Activated naive CD4-positive, alpha-beta T cell treated with anti-CD3 and anti-CD28 coated beads, Interleukin-2, amount 50 U/mL, for 72 hours (primary cell): ENCODE measurements at regions not wholly inside any gene's neighbourhood (a gene's known extent, or its start where the extent isn't known, plus 50 kb on each side); places are given as distances from the start of the nearest gene placed in this dataset.
"Not testable (repeated sequence)": the region's sequence is repeated elsewhere in the genome, so short reads cannot be mapped to it uniquely, and the experiment has no call there.

Source experiments
- ATAC-seq, 2 donors: fragments of 150-1000 bp; cut with Tn5 transposase; 2 replicates each; pipeline ENCODE4 v1.10.0; 2021; ENCODE audit warnings: mild to moderate bottlenecking in 2 of 2, moderate library complexity in 2 of 2
- DNase-seq, 2 donors: peaks; one replicate each; pipeline ENCODE4 v3.0.0; 2021 to 2022; ENCODE audit warnings: low spot score in 2 of 2
- H3K27ac Mint-ChIP-seq, 2 donors: one replicate each; pipeline ENCODE4 v1.8.0; 2022; ENCODE audit warnings: mild to moderate bottlenecking in 2 of 2, mixed read lengths in 2 of 2
- H3K36me3 Mint-ChIP-seq, 2 donors: one replicate each; pipeline ENCODE4 v1.8.0; 2022; ENCODE audit warnings: mixed read lengths in 2 of 2
- H3K9me3 Mint-ChIP-seq, 2 donors: one replicate each; pipeline ENCODE4 v1.8.0; 2022; ENCODE audit warnings: mixed read lengths in 2 of 2

- Mint-ChIP-seq H3K36me3 (peaks cover 7 to 8% of the 10 kb centered on the region in 2 donors), H3K9me3 (peaks cover 11 to 12% of the 10 kb centered on the region in 2 donors), H3K27ac (no peak overlapping the region)
- DNase-seq (no peak), ATAC-seq (no peak)
Observed at GRCh38 chr2:16067444-16067843, 127.1 kb downstream of the MYCN start.

- no peak for DNase-seq
- peaks cover 15 to 16% of the 10 kb centered on the region in 2 donors for H3K9me3 Mint-ChIP-seq
Observed at GRCh38 chr2:16067037-16067406, 126.7 kb downstream of the MYCN start.

DNA sequence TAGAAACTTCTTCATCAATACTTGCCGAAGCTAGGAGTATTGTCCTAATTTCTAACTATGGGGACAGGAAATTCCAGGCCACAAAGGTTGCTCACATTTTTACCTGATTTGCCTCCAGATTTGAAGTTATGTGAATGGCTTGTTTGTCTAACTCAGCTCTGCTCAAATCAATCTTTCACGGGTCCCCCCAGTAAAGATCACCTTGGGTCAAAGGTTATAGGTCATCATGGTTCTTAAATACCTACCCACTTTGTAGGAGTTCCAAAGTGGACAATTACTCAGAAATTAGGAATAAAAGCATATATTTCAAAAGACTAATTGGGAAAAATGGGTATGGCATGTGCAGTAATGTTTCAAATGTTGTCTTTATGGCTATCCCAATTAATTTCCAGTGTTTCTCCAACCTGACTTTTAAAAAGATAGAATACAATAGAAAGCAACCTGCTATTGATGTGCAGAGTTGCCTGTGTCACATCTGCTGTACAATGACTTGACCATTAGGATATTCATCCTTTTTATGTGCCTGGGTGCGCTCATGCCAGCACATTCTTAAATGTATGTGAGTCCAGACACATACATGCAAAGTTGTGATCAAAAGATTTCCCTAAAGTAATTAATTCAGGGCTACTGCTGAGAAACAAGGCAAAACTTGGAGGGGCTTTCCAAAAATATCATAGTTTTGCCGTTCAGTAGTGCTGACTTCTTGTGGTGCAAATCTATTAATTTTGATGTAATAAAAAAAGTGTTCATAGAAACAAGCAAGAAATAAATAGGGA is 126.1 kb downstream of the MYCN start:
- H3K9me3 Mint-ChIP-seq, result peaks cover 16 to 18% of the 10 kb centered on the region in 2 donors
- H3K36me3 Mint-ChIP-seq, result peaks cover 7 to 8% of the 10 kb centered on the region in 2 donors
- no peak for DNase-seq
- H3K27ac Mint-ChIP-seq, result no peak overlapping the region
- ATAC-seq, result no peak

More at GRCh38 chr2:16067037-16067406, 126.7 kb downstream of the MYCN start:
- H3K27ac Mint-ChIP-seq, result no peak overlapping the region
- ATAC-seq, result no peak
- peaks cover 7 to 8% of the 10 kb centered on the region in 2 donors for H3K36me3 Mint-ChIP-seq

DNA sequence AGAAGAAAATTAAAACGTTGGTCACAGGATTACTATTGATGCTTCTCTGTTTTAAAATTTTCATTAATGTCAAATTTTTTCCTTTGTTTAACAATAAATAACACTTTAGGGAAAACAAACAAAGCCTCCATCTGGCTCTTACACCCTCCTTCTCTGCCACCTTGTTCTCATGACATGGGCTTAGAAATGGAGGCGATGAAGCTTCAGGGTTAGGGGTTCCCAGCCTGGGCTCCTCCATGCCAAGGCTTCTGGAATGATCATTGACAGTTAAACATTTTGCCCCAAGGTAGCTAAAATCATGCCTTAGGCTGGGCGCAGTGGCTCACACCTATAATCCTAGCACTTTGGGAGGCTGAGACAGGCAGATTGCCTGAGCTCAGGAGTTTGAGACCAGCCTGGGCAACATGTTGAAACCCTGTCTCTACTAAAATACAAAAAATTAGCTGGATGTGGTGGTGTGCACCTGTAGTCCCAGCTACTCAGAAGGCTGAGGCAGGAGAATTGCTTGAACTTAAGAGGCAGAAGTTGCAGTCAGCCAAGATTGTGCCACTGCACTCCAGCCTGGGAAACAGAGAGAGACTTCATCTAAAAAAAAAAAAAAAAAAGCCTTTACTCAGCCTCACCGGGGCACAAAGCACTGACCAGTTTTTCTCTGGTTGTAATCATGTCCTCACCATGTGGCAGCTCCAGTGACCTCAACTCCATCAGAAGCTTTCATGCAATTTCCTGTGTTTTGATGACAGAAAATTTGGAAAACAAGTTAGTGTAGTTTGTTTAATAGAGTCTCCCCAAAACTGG is 125.1 kb downstream of the MYCN start:
- H3K27ac Mint-ChIP-seq, H3K36me3 Mint-ChIP-seq, DNase-seq, ATAC-seq: not testable (repeated sequence)
- peaks cover 16 to 22% of the 10 kb centered on the region in 2 donors for H3K9me3 Mint-ChIP-seq

- peaks cover 16 to 22% of the 10 kb centered on the region in 2 donors for H3K9me3 Mint-ChIP-seq
- H3K27ac Mint-ChIP-seq, result no peak overlapping the region
- DNase-seq (no peak), ATAC-seq (no peak)
- H3K36me3 Mint-ChIP-seq, result peaks cover 7 to 8% of the 10 kb centered on the region in 2 donors
Observed at GRCh38 chr2:16064745-16065144, 124.4 kb downstream of the MYCN start.

GRCh38 chr2:16063955-16064633 is 123.7 kb downstream of the MYCN start:
- Mint-ChIP-seq H3K27ac (no peak overlapping the region), H3K9me3 (peaks cover 16 to 22% of the 10 kb centered on the region in 2 donors), H3K36me3 (peaks cover 7 to 8% of the 10 kb centered on the region in 2 donors)
- no peak for DNase-seq
- no peak for ATAC-seq

GRCh38 chr2:16063251-16063850 is 123.0 kb downstream of the MYCN start:
- ATAC-seq, result no peak
- peaks cover 16 to 22% of the 10 kb centered on the region in 2 donors for H3K9me3 Mint-ChIP-seq
- H3K27ac Mint-ChIP-seq, result no peak overlapping the region
- peaks cover 7 to 8% of the 10 kb centered on the region in 2 donors for H3K36me3 Mint-ChIP-seq
- no peak for DNase-seq

GRCh38 chr2:16062471-16063250 is 122.3 kb downstream of the MYCN start:
- no peak overlapping the region for H3K27ac Mint-ChIP-seq
- H3K36me3 Mint-ChIP-seq, result peaks cover 7 to 8% of the 10 kb centered on the region in 2 donors
- peaks cover 16 to 22% of the 10 kb centered on the region in 2 donors for H3K9me3 Mint-ChIP-seq
- ATAC-seq (no peak), DNase-seq (no peak)

GRCh38 chr2:16061441-16062217 is 121.3 kb downstream of the MYCN start:
- H3K9me3 Mint-ChIP-seq, result peaks cover 16 to 22% of the 10 kb centered on the region in 2 donors
- ATAC-seq (no peak), DNase-seq (no peak)
- no peak overlapping the region for H3K27ac Mint-ChIP-seq
- peaks cover 7 to 8% of the 10 kb centered on the region in 2 donors for H3K36me3 Mint-ChIP-seq

GRCh38 chr2:16060936-16061338 is 120.6 kb downstream of the MYCN start:
- no peak overlapping the region for H3K27ac Mint-ChIP-seq
- DNase-seq (no peak), ATAC-seq (no peak)
- peaks cover 7 to 8% of the 10 kb centered on the region in 2 donors for H3K36me3 Mint-ChIP-seq
- H3K9me3 Mint-ChIP-seq, result peaks cover 16 to 22% of the 10 kb centered on the region in 2 donors

- Mint-ChIP-seq H3K9me3 (peaks cover 16 to 22% of the 10 kb centered on the region in 2 donors), H3K27ac (no peak overlapping the region), H3K36me3 (peaks cover 7 to 8% of the 10 kb centered on the region in 2 donors)
- ATAC-seq, result no peak
- DNase-seq, result no peak
Observed at GRCh38 chr2:16060125-16060935, 120.0 kb downstream of the MYCN start.

- DNase-seq (no peak), ATAC-seq (no peak)
- Mint-ChIP-seq H3K9me3 (peaks cover 16 to 22% of the 10 kb centered on the region in 2 donors), H3K27ac (no peak overlapping the region), H3K36me3 (peaks cover 7 to 8% of the 10 kb centered on the region in 2 donors)
Observed at GRCh38 chr2:16059393-16060016, 119.2 kb downstream of the MYCN start.

GRCh38 chr2:16058747-16059358 is 118.5 kb downstream of the MYCN start:
- DNase-seq, result no peak
- no peak for ATAC-seq

DNA sequence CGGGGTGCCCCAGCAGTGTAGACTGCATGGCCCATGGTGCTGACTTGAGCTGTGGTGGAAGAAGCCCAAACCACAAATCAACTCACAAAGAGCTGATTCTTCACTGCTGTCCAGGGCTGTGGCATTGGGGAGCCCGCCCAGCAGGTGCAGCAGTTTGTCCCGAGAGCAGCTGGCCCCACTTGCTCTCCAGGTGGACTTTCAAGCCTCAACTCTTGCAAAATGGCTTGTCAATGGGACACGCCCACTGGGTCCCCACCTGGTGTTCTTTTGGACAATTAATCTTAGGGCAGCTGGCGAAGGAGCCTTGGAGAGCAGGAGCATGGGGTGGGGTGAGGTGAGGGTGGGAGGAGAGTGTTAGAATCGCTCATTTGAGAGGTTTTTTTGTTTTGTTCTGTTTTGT is 117.9 kb downstream of the MYCN start:
- peaks cover 9 to 15% of the 10 kb centered on the region in 2 donors for H3K9me3 Mint-ChIP-seq
- ATAC-seq, result no peak
- DNase-seq, result no peak
- H3K36me3 Mint-ChIP-seq, result no peaks in the 10 kb centered on the region
- H3K27ac Mint-ChIP-seq, result no peak overlapping the region

More at GRCh38 chr2:16058747-16059358, 118.5 kb downstream of the MYCN start:
- peaks cover 11 to 18% of the 10 kb centered on the region in 2 donors for H3K9me3 Mint-ChIP-seq
- peaks cover 3% of the 10 kb centered on the region in 2 donors for H3K36me3 Mint-ChIP-seq
- no peak overlapping the region for H3K27ac Mint-ChIP-seq
